SU-DHL-6 (cell line): ENCODE measurements at regions not wholly inside any gene's neighbourhood (a gene's known extent, or its start where the extent isn't known, plus 50 kb on each side); places are given as distances from the start of the nearest gene placed in this dataset.
"Not testable (repeated sequence)": the region's sequence is repeated elsewhere in the genome, so short reads cannot be mapped to it uniquely, and the experiment has no call there.

Experiments
- H2AFZ ChIP-seq: fragments of 200-600 bp; sonication (generic); 2 replicates; pipeline ENCODE4 v1.6.1; 2014; ENCODE audit warnings: low read depth, mild to moderate bottlenecking, moderate library complexity, mixed read lengths, antibody characterized with exemption, low read length; ENCODE audit not compliant: severe bottlenecking
- H3F3A ChIP-seq: fragments of 200-600 bp; shearing (Covaris generic); 2 replicates; pipeline ENCODE4 v1.6.0; 2016; ENCODE audit warnings: antibody characterized with exemption, mild to moderate bottlenecking; ENCODE audit not compliant: insufficient read depth
- H3K27ac ChIP-seq: fragments of 200-600 bp; sonication (generic); 2 replicates; pipeline ENCODE4 v1.5.1; 2016; ENCODE audit warnings: low read depth, mild to moderate bottlenecking, low read length, moderate library complexity, mixed read lengths
- H3K27me3 ChIP-seq: fragments of 200-600 bp; sonication (generic), shearing (Covaris generic); 2 replicates; pipeline ENCODE4 v1.6.0; 2014; ENCODE audit warnings: mild to moderate bottlenecking, low read length
- H3K36me3 ChIP-seq: fragments of 200-600 bp; sonication (generic); 2 replicates; pipeline ENCODE4 v1.6.1; 2014; ENCODE audit warnings: mild to moderate bottlenecking, low read length, mixed read lengths
- H3K4me2 ChIP-seq: fragments of 300-600, 200-600 bp; shearing (Covaris generic), sonication (generic); 2 replicates; pipeline ENCODE4 v1.6.0; 2014; ENCODE audit warnings: low read length, low read depth, mild to moderate bottlenecking; ENCODE audit not compliant: poor library complexity, severe bottlenecking
- H3K4me3 ChIP-seq: fragments of 200-600 bp; sonication (generic); 2 replicates; pipeline ENCODE4 v1.5.1; 2014; ENCODE audit warnings: antibody characterized with exemption, low read length, mild to moderate bottlenecking, mixed read lengths; ENCODE audit not compliant: insufficient read depth, poor library complexity, severe bottlenecking
- H3K79me2 ChIP-seq: fragments of 200-600 bp; sonication (generic); 2 replicates; pipeline ENCODE4 v1.6.1; 2014; ENCODE audit warnings: mild to moderate bottlenecking, low read length, moderate library complexity; ENCODE audit not compliant: insufficient read depth
- H3K9ac ChIP-seq: fragments of 200-600 bp; sonication (generic); 2 replicates; pipeline ENCODE4 v1.7.0; 2014; ENCODE audit warnings: mild to moderate bottlenecking, low read length
- H3K9me2 ChIP-seq: fragments of 200-600 bp; sonication (generic); replicated peaks from 2 replicates; pipeline ENCODE4 v1.6.1; 2014; ENCODE audit warnings: low read length; ENCODE audit not compliant: insufficient read depth
- H3K9me3 ChIP-seq: fragments of 200-600 bp; sonication (generic); 2 replicates; pipeline ENCODE4 v1.6.1; 2014; ENCODE audit warnings: low read length, mixed read lengths; ENCODE audit not compliant: insufficient read depth
- H4K20me1 ChIP-seq: fragments of 200-600 bp; sonication (generic); 2 replicates; pipeline ENCODE4 v1.6.1; 2014; ENCODE audit warnings: low read depth, mild to moderate bottlenecking, antibody characterized with exemption, low read length, moderate library complexity, mixed read lengths
- CTCF ChIP-seq: fragments of 200-600 bp; sonication (generic); IDR thresholded peaks from one replicate; pipeline ENCODE4 v1.5.1; 2017; ENCODE audit warnings: antibody characterized with exemption, mild to moderate bottlenecking, low read length, moderate library complexity; ENCODE audit not compliant: insufficient read depth, poor library complexity, severe bottlenecking
- EZH2phosphoT487 ChIP-seq: fragments of 200-600 bp; sonication (generic), shearing (Covaris generic); conservative IDR thresholded peaks from 2 replicates; pipeline ENCODE4 v1.6.1; 2018; ENCODE audit warnings: mild to moderate bottlenecking, antibody characterized with exemption, low read length, moderate library complexity, mixed read lengths

GRCh38 chrX:140088438-140088837 is 123.1 kb upstream of the CXorf66 start:
- no peaks in the 10 kb centered on the region for H3K27me3 ChIP-seq
- H3K9me2 ChIP-seq = no peaks in the 10 kb centered on the region
- H3K9ac ChIP-seq = no peak overlapping the region
- no peak overlapping the region for H3K4me3 ChIP-seq
- TF ChIP-seq EZH2phosphoT487 = no peak
- TF ChIP-seq CTCF = no peak
- H3K36me3 ChIP-seq = no peaks in the 10 kb centered on the region
- no peak overlapping the region for H3K4me2 ChIP-seq
- no peak overlapping the region for H2AFZ ChIP-seq
- H3K27ac ChIP-seq = no peak overlapping the region
- H4K20me1 ChIP-seq = no peaks in the 10 kb centered on the region
- no peaks in the 10 kb centered on the region for H3F3A ChIP-seq
- no peaks in the 10 kb centered on the region for H3K79me2 ChIP-seq
- H3K9me3 ChIP-seq = no peaks in the 10 kb centered on the region

- no peak overlapping the region for H3K4me3 ChIP-seq
- no peak overlapping the region for H3K27ac ChIP-seq
- no peak overlapping the region for H2AFZ ChIP-seq
- no peak overlapping the region for H3K4me2 ChIP-seq
- H3K9me2 ChIP-seq = no peaks in the 10 kb centered on the region
- no peaks in the 10 kb centered on the region for H3K27me3 ChIP-seq
- no peaks in the 10 kb centered on the region for H3F3A ChIP-seq
- no peaks in the 10 kb centered on the region for H4K20me1 ChIP-seq
- no peaks in the 10 kb centered on the region for H3K9me3 ChIP-seq
- no peaks in the 10 kb centered on the region for H3K79me2 ChIP-seq
- TF ChIP-seq EZH2phosphoT487 (no peak), CTCF (no peak)
- no peak overlapping the region for H3K9ac ChIP-seq
- H3K36me3 ChIP-seq = no peaks in the 10 kb centered on the region
These were observed 122.6 kb upstream of the CXorf66 start for GRCh38 chrX:140087875-140088274.

- Histone ChIP-seq H3K9me2 (no peaks in the 10 kb centered on the region), H2AFZ (no peak overlapping the region), H3K4me3 (no peak overlapping the region), H3K79me2 (no peaks in the 10 kb centered on the region), H3K9ac (no peak overlapping the region), H3K27me3 (no peaks in the 10 kb centered on the region), H3K4me2 (no peak overlapping the region), H3K27ac (no peak overlapping the region), H4K20me1 (no peaks in the 10 kb centered on the region), H3K9me3 (no peaks in the 10 kb centered on the region), H3K36me3 (no peaks in the 10 kb centered on the region), H3F3A (no peaks in the 10 kb centered on the region)
- TF ChIP-seq EZH2phosphoT487 = no peak
- no peak for TF ChIP-seq CTCF
These were observed 121.4 kb upstream of the CXorf66 start for GRCh38 chrX:140086691-140087090.

GRCh38 chrX:140074851-140075250 is 109.5 kb upstream of the CXorf66 start:
- H3K4me2 ChIP-seq, H3K9me3 ChIP-seq, H3K9ac ChIP-seq, H3K27me3 ChIP-seq, H3F3A ChIP-seq, H3K27ac ChIP-seq, H3K79me2 ChIP-seq, H3K9me2 ChIP-seq, H3K36me3 ChIP-seq, H3K4me3 ChIP-seq, H4K20me1 ChIP-seq, H2AFZ ChIP-seq: not testable (repeated sequence)
